Panc1 (cell line): ENCODE measurements at regions not wholly inside any gene's neighbourhood (a gene's known extent, or its start where the extent isn't known, plus 50 kb on each side); places are given as distances from the start of the nearest gene placed in this dataset.

ENCODE experiments used
- ATAC-seq: fragments of 200-7000 bp; cut with Tn5 transposase; 2 replicates; pipeline ENCODE4 v1.9.1; 2020; ENCODE audit warnings: mild to moderate bottlenecking, moderate library complexity
- BruUV-seq: library from RNA; stranded (reverse); fragments of 400-500 nt; replicated peaks from 2 replicates; lab custom pipeline; 2021; lab: Mats Ljungman, UMichigan
- CTCF ChIA-PET: fragments of 300-600 bp; sonication (Branson Sonifier 250); formaldehyde crosslinking; loops from one replicate; lab custom pipeline; 2022; ENCODE audit warnings: antibody characterized with exemption; lab: Charles Lee
- POLR2A ChIA-PET: fragments of 300-600 bp; sonication (Branson Sonifier 250); formaldehyde crosslinking; loops from one replicate; lab custom pipeline; 2022; ENCODE audit warnings: antibody characterized with exemption; lab: Charles Lee
- DNase-seq: peaks from one replicate; pipeline ENCODE4 v3.0.0-alpha.2; 2010; ENCODE audit warnings: low read depth, low spot score
- H3K27ac ChIP-seq: 2 replicates; pipeline ENCODE4 v1.5.1; 2011; ENCODE audit warnings: mild to moderate bottlenecking, low read length, inconsistent platforms
- H3K27me3 ChIP-seq: fragments of 200-500 bp; sonication (Bioruptor generic); 2 replicates; pipeline ENCODE4 v1.6.0; 2014; ENCODE audit warnings: low read length, inconsistent platforms; ENCODE audit not compliant: control insufficient read depth, insufficient read depth
- H3K36me3 ChIP-seq: fragments of 200-500 bp; sonication (Bioruptor generic); 2 replicates; pipeline ENCODE4 v1.5.1; 2014; ENCODE audit warnings: inconsistent platforms, mild to moderate bottlenecking, low read length, moderate library complexity; ENCODE audit not compliant: control insufficient read depth, insufficient read depth
- H3K4me1 ChIP-seq: 2 replicates; pipeline ENCODE4 v1.5.1; 2011; ENCODE audit warnings: inconsistent platforms, mild to moderate bottlenecking, low read length, moderate library complexity; ENCODE audit not compliant: control insufficient read depth, insufficient read depth
- H3K4me3 ChIP-seq, 2 experiments: 2 replicates each; pipeline ENCODE4 v1.5.1; 2011 to 2012; ENCODE audit warnings: low read depth in 2 of 2, low read length in 2 of 2, mild to moderate bottlenecking in 2 of 2, inconsistent platforms in 1 of 2, moderate library complexity in 1 of 2
- H3K9me3 ChIP-seq: fragments of 200-500 bp; sonication (Bioruptor generic); 2 replicates; pipeline ENCODE4 v1.5.1; 2014; ENCODE audit warnings: low read depth, mild to moderate bottlenecking, inconsistent platforms, low read length, moderate library complexity; ENCODE audit not compliant: control insufficient read depth, insufficient read depth
- CTCF ChIP-seq: fragments of 450-650 bp; IDR thresholded peaks from 2 replicates; pipeline ENCODE4 v1.5.1; 2017; ENCODE audit warnings: mild to moderate bottlenecking
- POLR2AphosphoS5 ChIP-seq: IDR thresholded peaks from 2 replicates; pipeline ENCODE4 v1.6.1; 2012; ENCODE audit warnings: mild to moderate bottlenecking, low read depth, low read length, moderate library complexity
- REST ChIP-seq, 2 experiments: IDR thresholded peaks; 2 replicates each; pipeline ENCODE4 v1.6.1; 2011 to 2012; ENCODE audit warnings: low read depth in 2 of 2, control low read depth in 1 of 2, low read length in 1 of 2, mild to moderate bottlenecking in 1 of 2, moderate library complexity in 1 of 2; ENCODE audit not compliant: insufficient read depth in 1 of 2
- SIN3A ChIP-seq: IDR thresholded peaks from 2 replicates; pipeline ENCODE4 v1.6.1; 2012; ENCODE audit warnings: low read depth, mild to moderate bottlenecking, low read length, moderate library complexity, borderline replicate concordance; ENCODE audit not compliant: insufficient read depth
- TCF7L2 ChIP-seq: IDR thresholded peaks from 2 replicates; pipeline ENCODE4 v1.6.1; 2011; ENCODE audit warnings: mild to moderate bottlenecking, low read depth, low read length, inconsistent platforms
- in situ Hi-C: cut with HindIII; loops from 2 replicates; pipeline ENCODE4 v1.10.0; 2016; ENCODE audit warnings: low sequenced_read_pairs, low pct_unique_long_range_greater_than_20kb
- intact Hi-C: fragments of 100-400 bp; cut with micrococcal nuclease; formaldehyde crosslinking; loops from one replicate; pipeline ENCODE4 v1.10.0; 2022; ENCODE audit not compliant: unreplicated experiment

GRCh38 chr12:98355933-98356332, 159.5 kb upstream of the TMPO start:
- no TSS peak for BruUV-seq
- POLR2A ChIA-PET, result no interaction called here
- CTCF ChIA-PET, result no interaction called here
- ATAC-seq (no peak), DNase-seq (no peak)
- Histone ChIP-seq H3K4me3 (no peak overlapping the region), H3K9me3 (no peaks in the 10 kb centered on the region), H3K27ac (no peak overlapping the region), H3K4me1 (no peaks in the 10 kb centered on the region), H3K36me3 (no peaks in the 10 kb centered on the region), H3K27me3 (no peaks in the 10 kb centered on the region)
- intact Hi-C loops (no loop called here), in situ Hi-C loops (no loop called here)
- TF ChIP-seq CTCF (no peak), REST (IDR thresholded peaks at IDR 0.05; ENCODE audit: insufficient read depth in 1 of 2, low read depth in 2 of 2, low read length in 1 of 2) (no peak), POLR2AphosphoS5 (no peak), TCF7L2 (no peak)

GRCh38 chr12:98358144-98358543, 157.2 kb upstream of the TMPO start:
- TF ChIP-seq SIN3A, result no peak
- no peak for TF ChIP-seq CTCF
- no peak for TF ChIP-seq TCF7L2
- no peak for TF ChIP-seq REST (IDR thresholded peaks at IDR 0.05; ENCODE audit: insufficient read depth in 1 of 2, low read depth in 2 of 2, low read length in 1 of 2)
- TF ChIP-seq POLR2AphosphoS5, result no peak
- POLR2A ChIA-PET, result no interaction called here
- ATAC-seq (no peak), DNase-seq (no peak)
- Histone ChIP-seq H3K27me3 (no peaks in the 10 kb centered on the region), H3K27ac (no peak overlapping the region), H3K4me3 (no peak overlapping the region), H3K4me1 (no peaks in the 10 kb centered on the region), H3K36me3 (no peaks in the 10 kb centered on the region), H3K9me3 (no peaks in the 10 kb centered on the region)
- CTCF ChIA-PET, result no interaction called here
- BruUV-seq, result no TSS peak
- intact Hi-C loops (no loop called here), in situ Hi-C loops (no loop called here)
